HG03064 (cell line): ENCODE measurements at regions not wholly inside any gene's neighbourhood (a gene's known extent, or its start where the extent isn't known, plus 50 kb on each side); places are given as distances from the start of the nearest gene placed in this dataset.
"Not testable (repeated sequence)": the region's sequence is repeated elsewhere in the genome, so short reads cannot be mapped to it uniquely, and the experiment has no call there.

Experiments
- ATAC-seq: cut with Tn5 transposase; IDR thresholded peaks from one replicate; pipeline ENCODE4 v1.9.1; 2021; ENCODE audit warnings: low read depth; ENCODE audit not compliant: unreplicated experiment

DNA sequence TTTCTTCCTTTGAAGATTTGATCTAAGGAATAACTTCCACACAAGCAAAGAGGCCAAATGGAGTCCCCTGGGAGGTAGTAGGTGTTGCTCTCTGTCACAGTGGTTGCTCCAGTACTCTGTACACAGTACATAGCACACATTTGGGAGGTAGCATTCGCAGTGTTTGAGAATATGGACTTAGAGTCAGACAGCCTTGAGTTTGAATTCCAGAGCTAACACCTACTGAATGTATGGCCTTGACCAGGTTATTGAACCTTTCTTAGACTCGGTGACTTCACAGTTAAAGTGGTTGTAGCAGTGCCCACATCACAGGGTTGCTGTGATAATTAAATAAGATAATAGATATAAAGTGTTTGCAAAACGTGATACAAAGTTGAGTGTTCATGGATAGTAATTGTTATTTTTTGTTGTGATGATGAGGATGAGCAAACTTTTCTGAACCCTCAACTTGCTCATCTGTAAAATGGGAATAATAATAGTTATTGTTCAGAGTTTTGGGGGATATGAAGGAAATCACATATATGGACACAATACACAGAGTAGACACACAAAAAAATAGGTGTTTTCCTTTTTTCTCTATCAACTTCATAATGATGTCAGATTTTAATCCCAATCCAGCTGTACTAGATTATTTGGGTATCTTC lies 271.6 kb upstream of the CRY1 start:
- ATAC-seq, result no peak

DNA sequence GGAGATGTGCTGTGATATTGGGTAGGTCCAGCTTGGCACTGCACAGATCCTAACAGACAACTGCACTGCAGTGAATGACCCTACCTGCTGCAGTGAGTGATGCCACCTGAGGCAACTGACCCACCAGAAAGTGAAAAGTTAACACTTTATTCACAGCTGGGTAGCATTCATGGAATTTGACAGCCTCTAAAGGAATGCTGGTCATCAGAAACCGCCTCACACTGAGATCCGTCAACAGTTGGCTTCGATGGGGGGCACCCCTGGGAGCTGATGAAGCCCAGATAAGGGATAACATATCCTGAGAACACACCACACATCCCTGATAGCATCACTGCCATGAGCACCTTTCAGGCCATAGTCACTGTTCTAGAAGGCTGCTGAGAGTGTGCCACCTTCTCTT lies 272.4 kb upstream of the CRY1 start:
- ATAC-seq, result no peak

DNA sequence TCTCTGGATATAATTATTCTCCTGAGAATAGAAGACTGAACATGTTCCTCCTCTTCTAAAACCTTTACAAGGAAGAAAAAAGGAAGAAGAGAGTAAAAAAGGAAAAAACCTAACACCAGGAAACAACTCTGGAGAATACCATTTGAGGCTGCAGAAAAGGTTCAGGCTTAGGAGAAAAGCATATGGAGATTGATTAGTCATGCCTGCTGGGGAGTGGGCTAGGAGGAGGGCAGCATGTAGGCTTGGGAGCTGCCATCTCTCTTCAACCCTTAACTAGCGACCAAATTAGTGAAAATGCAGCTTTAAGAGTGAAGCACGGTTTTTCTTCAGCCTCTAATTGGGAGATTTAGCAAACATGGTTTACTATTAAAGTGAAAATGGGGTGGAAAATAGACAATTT lies 273.0 kb upstream of the CRY1 start:
- no peak for ATAC-seq

DNA sequence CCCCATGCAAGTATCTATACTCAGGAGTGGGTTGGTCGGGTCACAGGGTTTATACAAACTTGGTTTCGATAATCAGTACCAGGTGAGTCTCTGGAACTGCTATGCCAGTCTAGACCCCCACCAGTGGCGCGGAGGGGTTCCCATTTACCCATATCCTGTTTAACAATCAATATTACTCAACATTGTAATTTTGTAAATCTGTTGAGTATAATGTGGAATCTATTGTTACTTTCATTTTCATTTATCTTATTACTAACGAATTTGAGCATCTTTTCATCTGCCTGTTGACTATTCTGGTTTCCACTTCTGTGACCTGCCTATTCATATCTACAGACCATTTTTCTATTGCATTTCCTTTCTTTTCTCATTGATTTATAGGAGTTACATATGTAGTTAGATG lies 275.2 kb upstream of the CRY1 start:
- ATAC-seq, result no peak

DNA sequence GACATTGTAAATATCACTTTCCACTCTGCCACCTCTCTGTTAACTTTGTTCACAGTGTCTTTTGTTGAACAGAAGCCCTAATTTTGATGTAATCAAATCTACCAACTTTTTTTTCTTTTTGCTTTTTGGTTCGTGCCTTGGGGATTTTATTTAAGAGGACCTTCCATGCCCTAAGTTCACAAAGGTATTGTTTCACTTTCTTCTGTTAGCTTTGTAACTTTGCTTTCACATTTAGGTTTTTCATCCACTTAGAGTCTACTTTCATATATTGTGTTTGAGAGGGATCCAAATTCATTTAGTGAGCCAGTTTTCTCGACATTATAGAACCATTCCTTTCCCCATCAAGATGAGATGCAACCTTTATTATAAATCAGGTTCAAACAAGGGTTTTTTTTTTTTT lies 275.7 kb upstream of the CRY1 start:
- no peak for ATAC-seq

DNA sequence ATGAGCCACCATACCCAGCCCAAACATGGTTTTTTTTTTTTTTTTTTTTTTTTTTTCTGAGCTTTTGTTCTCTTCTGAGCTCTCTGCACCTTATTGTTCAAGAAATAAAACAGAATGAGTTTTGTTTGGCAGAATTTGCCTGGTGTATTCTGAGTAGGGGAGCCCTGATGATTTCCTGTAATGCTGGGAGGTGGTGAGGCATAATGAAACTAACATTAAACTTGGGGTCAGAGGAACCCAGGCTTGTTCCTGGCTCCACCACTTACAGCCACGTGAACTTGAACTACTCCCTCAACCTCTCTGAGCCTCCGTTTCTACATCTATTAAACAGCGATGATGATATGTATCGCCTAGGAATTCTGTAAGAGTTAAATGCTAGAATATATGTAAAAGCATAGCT lies 276.3 kb upstream of the CRY1 start:
- no peak for ATAC-seq

DNA sequence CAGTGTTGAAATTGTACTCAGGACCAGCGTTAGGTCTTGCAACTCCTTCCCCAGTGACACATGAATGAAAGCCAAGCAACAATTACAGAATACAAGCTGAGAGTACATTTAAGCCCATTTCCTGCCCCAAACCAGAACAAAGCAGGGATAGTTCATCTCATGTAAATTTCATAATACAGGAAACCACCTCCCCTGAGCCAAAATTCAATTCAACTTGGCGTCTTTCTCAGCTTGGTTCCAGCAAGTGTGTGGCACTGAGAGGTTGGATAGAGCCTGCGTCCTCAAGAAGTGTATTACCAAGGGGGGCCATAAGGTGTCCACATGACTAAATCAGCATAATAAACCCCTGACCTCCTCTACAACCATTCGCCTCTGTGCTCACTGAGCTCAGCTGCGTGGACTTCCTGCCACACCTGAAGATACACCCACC lies 278.9 kb upstream of the CRY1 start:
- ATAC-seq, result no peak

DNA sequence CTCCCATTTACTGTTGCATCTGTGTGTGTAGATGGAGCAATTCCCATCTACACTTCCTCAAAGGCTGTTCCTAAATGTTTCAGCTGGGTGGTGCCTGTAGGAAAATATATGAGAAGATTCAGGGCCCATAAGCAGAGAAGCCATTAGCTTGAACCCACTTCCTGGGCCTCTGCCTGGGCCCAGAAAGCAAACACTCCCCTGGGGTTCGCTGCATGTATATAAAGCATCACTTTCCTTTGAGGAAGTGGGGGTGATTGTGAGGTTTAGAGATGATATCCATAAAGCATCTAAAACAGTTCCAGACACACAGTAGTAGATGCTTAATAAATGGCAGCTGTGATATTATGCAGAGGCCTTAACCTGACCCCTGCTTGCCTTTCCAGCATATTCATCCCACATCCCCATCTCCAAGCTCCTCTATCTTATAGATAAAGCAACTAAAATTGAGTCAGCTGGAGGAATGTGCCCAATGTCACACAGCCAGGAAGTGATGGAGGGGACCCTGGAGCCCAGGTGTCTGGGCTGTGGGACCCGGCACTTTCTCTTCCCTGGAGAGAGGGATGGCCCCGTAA lies 280.0 kb upstream of the CRY1 start:
- no peak for ATAC-seq

DNA sequence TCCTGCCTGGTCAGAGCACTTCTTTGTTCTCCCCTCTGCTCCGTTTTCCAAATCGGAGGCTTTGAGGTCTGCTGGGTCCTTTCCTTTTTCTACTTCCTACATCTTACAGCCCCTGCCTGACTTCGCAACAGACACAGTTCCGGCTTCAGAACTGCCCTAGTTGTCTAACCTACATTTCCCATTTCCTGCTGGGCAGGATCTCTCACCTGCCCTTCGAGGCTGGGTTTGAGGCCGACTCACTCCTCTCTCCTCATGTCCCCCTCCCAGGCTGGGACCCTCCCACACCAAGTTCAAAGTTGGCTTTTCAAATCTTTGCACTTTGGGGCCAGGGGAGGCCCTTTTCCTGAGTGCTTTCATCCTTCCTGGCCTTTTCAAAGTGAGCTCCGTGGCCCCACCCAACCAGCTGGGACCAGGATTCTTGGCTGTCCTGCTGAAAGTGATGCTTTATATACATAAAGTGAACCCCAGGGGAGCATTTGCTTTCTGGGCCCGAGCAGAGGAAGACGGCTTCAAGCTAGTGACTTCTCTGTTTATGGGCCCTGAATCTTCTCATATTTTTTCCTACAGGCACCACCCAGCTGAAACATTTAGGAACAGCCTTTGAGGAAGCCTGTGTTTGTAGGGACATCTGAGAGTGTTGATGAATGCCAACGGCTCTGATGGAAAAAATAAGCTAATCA lies 281.0 kb upstream of the CRY1 start:
- ATAC-seq, result no peak

DNA sequence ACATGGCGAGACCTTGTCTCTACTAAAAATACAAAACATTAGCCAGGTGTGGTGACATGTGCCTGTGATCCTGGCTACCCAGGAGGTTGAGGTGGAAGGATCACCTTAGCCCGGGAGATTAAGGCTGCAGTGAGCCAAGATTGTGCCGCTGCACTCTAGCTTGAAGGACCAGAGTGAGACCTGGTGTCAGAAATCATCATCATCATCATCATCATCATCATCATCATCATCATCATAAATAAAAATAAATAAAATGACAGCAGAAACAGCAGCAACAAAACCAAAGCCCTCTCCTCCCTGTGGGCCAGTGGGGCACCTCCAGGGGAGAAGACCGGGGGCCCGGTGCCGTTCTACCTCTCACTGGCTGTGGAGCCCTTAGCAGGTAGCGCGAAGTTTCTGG lies 281.9 kb upstream of the CRY1 start:
- no peak for ATAC-seq

DNA sequence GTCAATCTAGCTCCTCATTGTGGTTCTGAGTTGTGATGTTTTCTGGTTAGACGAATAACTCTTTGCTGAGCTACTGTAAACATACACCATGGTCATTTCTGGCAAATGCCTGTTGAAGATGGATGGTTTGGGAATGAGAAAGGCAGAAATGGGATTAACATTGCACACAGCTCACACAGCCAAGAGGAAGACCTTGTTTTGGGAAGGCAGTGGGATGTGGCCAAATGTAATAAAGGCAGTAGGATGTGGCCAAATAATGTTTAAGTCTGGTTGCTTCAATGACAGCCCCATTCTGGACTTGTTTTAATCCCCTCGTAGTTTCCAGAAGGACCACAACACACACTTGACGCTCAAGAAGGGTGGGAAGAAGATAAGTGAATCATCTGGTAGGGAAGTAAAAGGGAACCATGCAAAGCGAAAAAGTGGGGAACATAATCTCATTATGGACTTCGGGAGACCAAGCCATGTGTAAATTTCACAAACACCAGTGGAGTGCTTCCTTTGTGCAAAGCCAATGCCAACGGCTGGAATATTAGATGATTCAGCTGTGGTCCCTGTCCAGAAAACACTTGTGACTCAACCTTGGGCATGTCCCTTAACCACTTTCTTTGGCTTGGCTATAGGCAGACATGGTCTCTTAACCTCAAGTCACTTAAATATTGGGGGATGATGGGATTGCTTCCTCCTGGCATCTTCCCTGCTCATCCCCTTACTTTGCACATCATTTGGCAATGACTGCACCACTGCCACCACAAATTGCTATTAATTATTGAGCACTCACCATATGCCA lies 284.4 kb upstream of the CRY1 start:
- no peak for ATAC-seq

DNA sequence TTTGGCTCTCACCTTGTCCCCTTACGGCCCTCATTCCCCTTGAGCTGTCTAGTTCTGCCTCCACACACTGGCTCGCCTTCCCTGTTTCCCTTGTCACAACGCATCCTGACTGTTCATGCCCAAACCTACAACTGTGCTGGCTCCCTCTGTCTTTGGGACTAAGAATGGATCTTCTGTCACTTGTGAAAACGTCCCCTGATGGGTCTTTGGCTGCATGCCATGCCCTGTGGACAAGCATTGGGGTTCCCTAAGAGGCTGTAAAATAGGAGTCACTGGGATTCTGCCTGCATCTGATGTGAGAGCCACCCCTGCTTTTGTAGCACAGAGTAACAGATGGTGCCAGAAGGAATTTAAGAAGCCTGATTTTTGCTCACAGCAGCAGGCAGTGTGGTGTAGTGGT lies 285.3 kb upstream of the CRY1 start:
- no peak for ATAC-seq

DNA sequence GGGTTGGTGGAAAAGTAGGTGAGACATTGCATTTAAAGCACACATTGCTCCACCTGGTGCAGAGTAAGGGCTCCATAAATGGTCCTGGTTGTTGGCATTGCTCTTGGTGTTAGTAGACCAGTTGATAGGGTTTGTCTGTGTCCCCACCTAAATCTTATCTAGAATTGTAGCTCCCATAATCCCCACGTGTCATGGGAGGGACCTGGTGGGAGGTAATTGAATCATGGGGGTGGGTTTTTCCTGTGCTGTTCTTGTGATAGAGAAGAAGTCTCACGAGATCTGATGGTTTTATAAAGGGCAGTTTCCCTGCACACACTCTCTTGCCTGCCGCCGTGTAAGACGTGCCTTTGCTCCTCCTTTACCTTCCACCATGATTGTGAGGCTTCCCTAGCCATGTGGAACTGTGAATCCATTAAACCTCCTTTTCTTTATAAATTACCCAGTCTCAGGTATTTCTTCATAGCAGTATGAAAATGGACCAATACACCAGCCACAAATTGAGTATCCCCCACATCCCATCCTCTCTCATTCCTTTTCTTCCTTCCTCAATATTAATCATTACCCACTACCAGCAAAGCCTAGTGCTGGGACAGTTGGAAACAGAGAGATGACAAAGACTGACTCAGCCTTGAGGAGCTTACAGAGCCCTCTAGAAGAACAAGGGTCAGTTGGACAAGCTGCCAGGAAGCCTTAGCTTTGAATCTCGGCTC lies 285.9 kb upstream of the CRY1 start:
- not testable (repeated sequence) for ATAC-seq

DNA sequence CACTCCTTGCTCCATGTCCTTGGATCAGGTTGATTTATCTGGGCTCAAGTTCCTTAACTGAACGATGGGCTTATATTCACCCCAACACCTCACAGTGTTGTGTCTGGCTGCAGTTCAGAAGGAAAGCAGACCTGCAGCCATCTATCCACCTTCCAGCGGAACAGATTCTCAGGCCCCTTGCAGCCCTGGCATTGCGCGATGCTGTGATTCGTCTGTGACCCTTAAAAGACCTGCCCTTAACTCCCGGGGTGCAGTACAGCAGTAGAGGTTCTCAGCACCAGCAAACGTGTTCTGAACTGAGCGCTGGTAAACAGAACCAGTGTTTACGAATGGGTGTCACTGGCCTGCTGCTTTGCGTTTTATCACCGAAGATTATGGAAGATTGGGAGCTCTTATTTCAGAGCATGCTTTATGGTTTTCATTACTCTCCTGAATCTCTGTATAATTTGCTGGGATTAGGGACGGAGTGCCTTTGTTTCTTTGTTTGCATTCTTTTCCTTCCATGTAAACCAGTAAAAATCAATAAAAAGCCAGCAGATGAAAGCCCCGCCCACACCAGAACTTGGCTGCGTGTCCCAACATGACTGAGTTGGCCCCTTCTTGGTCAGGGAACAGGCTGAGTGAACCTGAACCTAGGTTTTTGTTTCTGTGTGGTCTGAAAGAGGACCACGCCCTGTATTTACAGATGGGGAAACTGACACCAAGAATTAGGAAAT lies 286.7 kb upstream of the CRY1 start:
- no peak for ATAC-seq

DNA sequence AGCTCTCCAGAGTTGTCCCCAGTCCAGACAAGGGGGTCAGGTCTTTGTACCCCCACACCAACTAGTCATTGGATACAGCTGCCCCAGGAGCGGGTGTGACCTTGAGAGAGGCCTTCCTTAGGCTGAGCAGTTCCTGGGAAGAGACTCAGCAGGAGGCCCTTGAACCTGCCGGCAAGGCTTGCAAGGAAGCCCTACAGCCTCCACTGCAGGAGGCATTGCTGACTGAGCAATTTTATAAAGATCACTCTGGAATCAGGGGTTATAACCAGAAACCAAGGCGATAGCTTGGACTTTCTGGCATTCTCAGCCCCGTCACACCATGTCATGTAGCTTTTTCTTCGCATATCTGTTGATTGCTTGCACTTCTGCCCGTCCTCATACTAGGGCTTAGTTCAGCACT lies 291.3 kb upstream of the CRY1 start:
- ATAC-seq, result no peak

DNA sequence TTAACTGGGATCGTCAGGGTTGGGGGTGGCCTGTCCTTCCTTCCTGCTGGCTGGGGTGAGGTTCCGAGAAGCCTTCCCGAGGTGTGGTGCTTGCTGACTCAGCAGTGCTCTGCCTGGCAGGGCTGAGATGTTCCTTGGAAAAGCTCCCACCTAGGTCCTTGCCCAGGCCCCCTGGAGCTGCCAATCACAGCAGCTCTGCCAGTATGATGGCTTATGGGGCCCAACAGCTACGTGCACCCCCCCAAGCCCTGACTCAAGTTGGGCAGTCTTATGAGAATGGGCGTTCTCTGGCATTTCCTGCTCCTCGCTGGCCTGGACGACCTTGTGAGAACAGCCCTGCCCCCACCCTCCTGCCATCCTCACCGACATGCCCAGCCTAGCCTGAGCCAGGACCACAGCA lies 292.2 kb upstream of the CRY1 start:
- no peak for ATAC-seq

DNA sequence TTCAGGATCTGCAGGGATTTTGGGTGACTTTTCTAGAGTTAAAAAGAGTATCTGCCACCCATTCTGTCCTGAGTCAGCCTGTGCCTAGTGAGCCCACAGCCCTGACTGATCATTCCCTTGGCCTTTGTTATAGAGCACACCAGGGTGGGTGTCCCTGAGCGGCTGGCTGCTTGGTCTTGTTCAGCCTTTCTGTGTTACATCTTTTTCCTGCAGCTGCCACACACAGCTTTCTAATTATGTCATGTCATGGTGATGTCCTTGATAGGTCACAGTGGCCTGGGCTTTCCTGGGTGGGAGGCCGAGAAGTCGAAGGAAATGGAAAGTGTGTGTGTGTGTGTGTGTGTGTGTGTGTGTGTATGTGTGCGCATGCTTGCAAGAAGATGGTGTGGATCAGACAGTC lies 293.2 kb upstream of the CRY1 start:
- no peak for ATAC-seq

DNA sequence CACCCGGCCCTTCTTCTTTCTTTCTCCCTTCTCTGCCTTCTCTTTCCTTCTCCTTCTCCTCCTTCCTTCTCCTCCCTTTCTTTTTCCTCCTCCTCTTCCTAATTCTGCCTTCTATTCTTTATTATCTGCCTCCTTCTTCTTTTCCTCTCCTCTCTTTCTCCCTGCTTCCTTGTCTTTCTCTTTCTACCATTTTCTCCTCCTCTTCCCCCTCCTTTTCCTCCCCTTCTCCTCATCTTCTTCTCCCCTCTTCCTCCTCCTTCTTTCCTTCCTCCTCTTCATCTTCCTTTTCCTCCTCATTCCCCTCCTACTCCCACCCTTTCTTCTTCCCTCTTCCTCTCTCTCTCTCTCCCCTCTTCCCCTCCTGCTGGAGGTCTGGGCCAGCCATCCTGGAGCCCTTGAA lies 294.9 kb upstream of the CRY1 start:
- no peak for ATAC-seq

DNA sequence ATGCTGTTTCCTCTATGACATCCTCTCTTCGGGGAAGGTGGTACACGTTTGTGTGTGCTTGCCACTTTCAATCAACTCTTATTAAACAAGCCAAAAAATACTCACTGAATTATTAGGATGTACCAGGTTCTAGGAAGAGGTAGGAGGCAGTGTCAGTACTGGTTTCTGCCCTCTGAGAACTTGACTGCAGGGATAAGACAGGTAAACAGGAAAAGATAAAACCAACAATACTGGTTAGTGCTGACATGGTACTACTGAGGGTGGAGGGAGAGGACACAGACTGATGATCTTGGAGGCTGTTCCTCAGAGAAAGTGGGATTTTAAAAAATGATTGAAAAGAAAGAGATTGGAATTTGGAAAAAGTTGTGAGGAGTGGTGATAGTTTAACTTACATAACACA lies 295.2 kb upstream of the PWP1 start:
- no peak for ATAC-seq

DNA sequence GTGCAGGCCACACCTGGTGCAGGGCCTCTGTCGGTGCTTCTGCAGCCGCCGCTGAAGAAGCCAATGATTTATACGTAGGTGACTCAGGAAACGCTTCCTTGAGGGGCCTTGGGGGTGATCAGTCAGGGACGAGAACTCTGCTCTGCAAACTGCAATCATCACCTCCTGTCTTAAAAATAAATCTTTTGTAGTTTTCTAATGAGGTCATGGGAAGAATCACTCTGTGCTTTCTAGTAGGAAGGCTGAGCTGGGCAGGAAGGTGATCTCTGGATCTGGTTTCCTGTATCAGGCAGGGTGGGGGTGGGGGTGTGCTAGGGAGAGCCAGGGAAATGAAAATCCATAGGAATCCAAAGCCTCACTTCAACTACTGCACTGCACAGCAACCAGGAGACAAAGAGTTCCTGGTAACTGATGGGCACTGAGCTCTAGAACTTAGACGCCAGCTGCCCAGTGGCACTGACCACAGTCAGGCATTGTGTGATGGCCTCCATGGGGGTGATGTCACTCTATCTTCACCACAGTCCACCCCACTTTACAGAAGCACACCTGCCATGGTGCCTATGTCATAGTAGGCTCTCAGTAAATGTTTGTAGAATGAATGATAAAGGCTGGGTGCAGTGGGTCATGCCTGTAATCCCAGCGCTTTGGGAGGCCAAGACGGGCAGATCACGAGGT lies 292.4 kb upstream of the PWP1 start:
- ATAC-seq, result no peak
